Neural crest cell (in vitro differentiated cells): ENCODE measurements at regions not wholly inside any gene's neighbourhood (a gene's known extent, or its start where the extent isn't known, plus 50 kb on each side); places are given as distances from the start of the nearest gene placed in this dataset.

ENCODE experiments used
- DNase-seq: peaks from one replicate; pipeline ENCODE4 v3.0.0; 2021; ENCODE audit warnings: low read depth, mixed read lengths, low spot score
- H3K27ac Mint-ChIP-seq: one replicate; pipeline ENCODE4 v1.8.0; 2021; ENCODE audit warnings: mild to moderate bottlenecking, mixed read lengths; ENCODE audit not compliant: unreplicated experiment
- H3K27me3 Mint-ChIP-seq: 2 replicates; pipeline ENCODE4 v1.8.0; 2021; ENCODE audit warnings: low read depth, mild to moderate bottlenecking, mixed read lengths
- H3K36me3 Mint-ChIP-seq: 2 replicates; pipeline ENCODE4 v1.8.0; 2021; ENCODE audit warnings: low read depth, mild to moderate bottlenecking, mixed read lengths
- H3K4me1 Mint-ChIP-seq: 2 replicates; pipeline ENCODE4 v1.8.0; 2021; ENCODE audit warnings: mixed read lengths
- H3K4me3 Mint-ChIP-seq: one replicate; pipeline ENCODE4 v1.8.0; 2021; ENCODE audit warnings: mild to moderate bottlenecking, mixed read lengths
- H3K9me3 Mint-ChIP-seq: 2 replicates; pipeline ENCODE4 v1.8.0; 2021; ENCODE audit warnings: mixed read lengths
- CTCF ChIP-seq: fragments of 200-600 bp; sonication (generic); conservative IDR thresholded peaks from 2 replicates; pipeline ENCODE4 v1.5.0; 2021; ENCODE audit warnings: antibody characterized with exemption, mild to moderate bottlenecking

GRCh38 chr11:56916162-56916561, 72.6 kb upstream of the OR5AK2 start:
- Mint-ChIP-seq H3K27me3 (peaks cover 3% of the 10 kb centered on the region), H3K27ac (no peak overlapping the region), H3K36me3 (no peaks in the 10 kb centered on the region), H3K4me1 (no peaks in the 10 kb centered on the region), H3K9me3 (peaks cover 3% of the 10 kb centered on the region), H3K4me3 (no peak overlapping the region)
- DNase-seq = no peak
- no peak for TF ChIP-seq CTCF

GRCh38 chr11:56911312-56911711, 77.4 kb upstream of the OR5AK2 start:
- no peak for DNase-seq
- no peak for TF ChIP-seq CTCF
- peaks cover 3% of the 10 kb centered on the region for H3K27me3 Mint-ChIP-seq
- H3K4me3 Mint-ChIP-seq = no peak overlapping the region
- no peak overlapping the region for H3K27ac Mint-ChIP-seq
- H3K4me1 Mint-ChIP-seq = no peaks in the 10 kb centered on the region
- no peaks in the 10 kb centered on the region for H3K36me3 Mint-ChIP-seq
- H3K9me3 Mint-ChIP-seq = no peaks in the 10 kb centered on the region

- peaks cover 3% of the 10 kb centered on the region for H3K27me3 Mint-ChIP-seq
- H3K4me1 Mint-ChIP-seq = no peaks in the 10 kb centered on the region
- no peak overlapping the region for H3K4me3 Mint-ChIP-seq
- no peaks in the 10 kb centered on the region for H3K9me3 Mint-ChIP-seq
- H3K27ac Mint-ChIP-seq = no peak overlapping the region
- no peak for DNase-seq
- no peak for TF ChIP-seq CTCF
- H3K36me3 Mint-ChIP-seq = no peaks in the 10 kb centered on the region
These were observed 77.9 kb upstream of the OR5AK2 start for GRCh38 chr11:56910785-56911184.

- Mint-ChIP-seq H3K27me3 (peaks cover 3% of the 10 kb centered on the region), H3K4me1 (no peaks in the 10 kb centered on the region), H3K4me3 (no peak overlapping the region), H3K9me3 (no peaks in the 10 kb centered on the region), H3K36me3 (no peaks in the 10 kb centered on the region), H3K27ac (no peak overlapping the region)
- no peak for DNase-seq
- TF ChIP-seq CTCF = no peak
These were observed 78.5 kb upstream of the OR5AK2 start for GRCh38 chr11:56910046-56910773.

GRCh38 chr11:56909563-56909962, 79.2 kb upstream of the OR5AK2 start:
- Mint-ChIP-seq H3K27me3 (peaks cover 3% of the 10 kb centered on the region), H3K4me3 (no peak overlapping the region), H3K4me1 (no peaks in the 10 kb centered on the region), H3K9me3 (no peaks in the 10 kb centered on the region), H3K27ac (no peak overlapping the region), H3K36me3 (no peaks in the 10 kb centered on the region)
- no peak for DNase-seq
- TF ChIP-seq CTCF = no peak
